ENCODE measurements at regions not wholly inside any gene's neighbourhood (a gene's known extent, or its start where the extent isn't known, plus 50 kb on each side); places are given as distances from the start of the nearest gene placed in this dataset.
"Not testable (repeated sequence)": the region's sequence is repeated elsewhere in the genome, so short reads cannot be mapped to it uniquely, and the experiment has no call there.

DNA sequence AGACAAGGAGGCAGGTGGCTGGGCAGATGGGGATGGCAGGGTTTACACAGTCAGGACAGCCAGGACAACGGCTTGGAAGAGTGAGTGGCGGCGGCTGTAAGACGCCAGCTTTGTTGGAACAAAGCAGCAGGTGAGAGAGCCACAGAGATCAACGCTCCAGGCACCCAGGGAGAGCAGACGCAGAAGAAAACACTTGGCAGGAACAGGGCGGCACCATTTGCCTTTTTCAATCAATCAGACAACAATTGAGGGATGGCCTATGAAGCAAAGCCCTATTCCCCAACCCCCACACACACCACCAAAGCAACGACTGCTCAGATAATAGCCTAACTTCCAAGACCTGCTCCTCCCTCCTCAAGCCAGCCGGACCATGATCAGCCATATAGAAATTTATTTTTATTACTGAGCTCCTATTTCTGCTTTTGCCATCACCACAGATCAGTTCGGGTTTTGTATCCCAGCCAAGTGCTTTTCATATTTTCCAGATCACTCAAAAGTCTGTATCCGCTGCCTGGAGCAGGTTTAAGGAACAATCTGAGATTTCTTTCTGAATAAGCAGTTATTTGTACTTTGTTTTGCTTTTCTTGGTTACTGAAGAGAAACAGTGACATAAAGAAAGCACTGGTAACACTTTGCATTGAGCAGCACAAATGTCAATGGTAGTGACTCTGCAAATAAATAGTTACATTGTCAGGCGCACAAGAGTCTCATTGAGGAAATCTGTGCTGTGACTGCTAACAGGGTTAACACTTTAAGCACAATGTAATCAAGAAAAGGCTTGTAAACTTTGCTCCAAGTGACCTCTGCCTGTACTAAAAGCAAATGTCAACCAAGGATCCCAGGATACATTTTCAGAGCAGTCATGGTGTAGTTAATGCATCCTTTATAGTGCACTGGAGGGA, 81.8 kb upstream of the RBPJ start:
- ATAC-seq (ENCODE audit: low read depth): no peak
- Mint-ChIP-seq H3K27ac (no peak overlapping the region), H3K4me3 (no peak overlapping the region), H3K4me1 (no peaks in the 10 kb centered on the region), H3K9me3 (no peaks in the 10 kb centered on the region), H3K36me3 (peaks cover 1% of the 10 kb centered on the region), H3K27me3 (peaks cover 7% of the 10 kb centered on the region)
- DNase-seq (ENCODE audit: low spot score in 2 of 2): no peak

- no peaks in the 10 kb centered on the region for H3K4me1 Mint-ChIP-seq
- DNase-seq (ENCODE audit: low spot score in 2 of 2) (no peak), ATAC-seq (ENCODE audit: low read depth) (no peak)
- H3K9me3 Mint-ChIP-seq: no peaks in the 10 kb centered on the region
- H3K36me3 Mint-ChIP-seq: peaks cover 1% of the 10 kb centered on the region
- no peak overlapping the region for H3K4me3 Mint-ChIP-seq
- H3K27me3 Mint-ChIP-seq: peaks cover 7% of the 10 kb centered on the region
- H3K27ac Mint-ChIP-seq: no peak overlapping the region
Measured at GRCh38 chr4:26239801-26240200, 81.0 kb upstream of the RBPJ start.

- DNase-seq (ENCODE audit: low spot score in 2 of 2) (no peak), ATAC-seq (ENCODE audit: low read depth) (no peak)
- Mint-ChIP-seq H3K4me3 (no peak overlapping the region), H3K9me3 (no peaks in the 10 kb centered on the region), H3K27me3 (peaks cover 7% of the 10 kb centered on the region), H3K36me3 (peaks cover 1% of the 10 kb centered on the region), H3K4me1 (no peaks in the 10 kb centered on the region), H3K27ac (no peak overlapping the region)
Measured at GRCh38 chr4:26241179-26241578, 79.6 kb upstream of the RBPJ start.

GRCh38 chr4:26242451-26242850, 78.4 kb upstream of the RBPJ start:
- Mint-ChIP-seq H3K27me3 (peaks cover 7% of the 10 kb centered on the region), H3K9me3 (no peaks in the 10 kb centered on the region), H3K36me3 (peaks cover 1% of the 10 kb centered on the region), H3K4me1 (no peaks in the 10 kb centered on the region), H3K4me3 (no peak overlapping the region), H3K27ac (no peak overlapping the region)
- DNase-seq (ENCODE audit: low spot score in 2 of 2) (no peak), ATAC-seq (ENCODE audit: low read depth) (no peak)

GRCh38 chr4:26244138-26244537, 76.7 kb upstream of the RBPJ start:
- H3K27me3 Mint-ChIP-seq; H3K4me3 Mint-ChIP-seq; H3K36me3 Mint-ChIP-seq; ATAC-seq (ENCODE audit: low read depth); H3K9me3 Mint-ChIP-seq; H3K4me1 Mint-ChIP-seq; H3K27ac Mint-ChIP-seq; DNase-seq (ENCODE audit: low spot score in 2 of 2): not testable (repeated sequence)

DNA sequence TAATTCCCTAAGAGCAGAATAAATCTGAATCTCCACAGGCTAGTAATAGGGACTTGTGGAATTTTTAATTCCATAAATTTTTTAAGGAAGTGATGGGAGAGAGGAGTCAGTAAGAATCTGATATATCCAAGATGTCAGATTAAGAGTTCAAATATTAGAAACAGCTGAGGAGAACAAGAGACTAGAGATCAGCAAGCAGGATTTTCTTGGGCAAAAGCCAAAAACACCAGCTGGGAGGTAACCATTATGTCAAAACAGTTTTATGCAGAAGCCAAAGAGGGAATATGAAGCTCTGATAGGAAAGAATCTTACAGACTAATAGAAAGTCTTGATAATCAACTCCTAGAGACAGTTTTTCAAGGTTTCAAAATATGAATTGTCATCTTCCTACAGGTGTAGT, 72.2 kb upstream of the RBPJ start:
- DNase-seq (ENCODE audit: low spot score in 2 of 2) (no peak), ATAC-seq (ENCODE audit: low read depth) (no peak)
- Mint-ChIP-seq H3K36me3 (no peaks in the 10 kb centered on the region), H3K4me1 (no peaks in the 10 kb centered on the region), H3K4me3 (no peak overlapping the region), H3K9me3 (no peaks in the 10 kb centered on the region), H3K27ac (no peak overlapping the region), H3K27me3 (peaks cover 1% of the 10 kb centered on the region)

DNA sequence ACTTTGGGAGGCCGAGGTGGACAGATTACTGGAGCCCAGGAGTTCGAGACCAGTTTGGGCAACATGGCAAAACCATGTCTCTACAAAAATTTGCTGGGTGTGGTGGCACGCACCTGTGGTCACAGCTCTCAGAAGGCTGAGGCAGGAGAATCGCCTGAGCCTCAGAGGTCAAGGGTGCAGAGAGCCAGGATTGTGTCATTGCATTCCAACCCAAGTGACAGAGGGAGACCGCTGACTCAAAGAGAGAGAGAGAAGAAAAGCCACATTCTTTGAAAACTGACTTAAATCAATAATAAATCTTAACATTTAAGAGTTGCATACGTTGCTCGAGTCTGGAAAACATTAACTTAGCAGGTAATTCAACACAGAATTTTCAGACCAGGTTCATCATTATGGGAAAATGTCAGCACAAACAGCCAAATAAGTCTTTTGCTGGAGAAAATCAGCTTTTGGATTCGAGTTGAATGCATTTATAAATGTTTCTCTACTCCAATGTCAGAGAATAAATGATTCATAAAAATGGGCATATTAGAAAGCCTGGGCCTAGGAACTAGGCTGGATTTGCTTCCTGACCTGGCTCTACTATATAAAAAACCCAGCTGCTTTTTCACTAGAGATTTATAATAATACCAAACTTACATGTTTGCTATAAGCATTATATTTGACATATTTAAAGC, 68.3 kb upstream of the RBPJ start:
- H3K4me1 Mint-ChIP-seq: no peaks in the 10 kb centered on the region
- no peak overlapping the region for H3K27ac Mint-ChIP-seq
- ATAC-seq (ENCODE audit: low read depth) (no peak), DNase-seq (ENCODE audit: low spot score in 2 of 2) (no peak)
- H3K4me3 Mint-ChIP-seq: no peak overlapping the region
- H3K27me3 Mint-ChIP-seq: peaks cover 3% of the 10 kb centered on the region
- no peaks in the 10 kb centered on the region for H3K36me3 Mint-ChIP-seq
- no peaks in the 10 kb centered on the region for H3K9me3 Mint-ChIP-seq

DNA sequence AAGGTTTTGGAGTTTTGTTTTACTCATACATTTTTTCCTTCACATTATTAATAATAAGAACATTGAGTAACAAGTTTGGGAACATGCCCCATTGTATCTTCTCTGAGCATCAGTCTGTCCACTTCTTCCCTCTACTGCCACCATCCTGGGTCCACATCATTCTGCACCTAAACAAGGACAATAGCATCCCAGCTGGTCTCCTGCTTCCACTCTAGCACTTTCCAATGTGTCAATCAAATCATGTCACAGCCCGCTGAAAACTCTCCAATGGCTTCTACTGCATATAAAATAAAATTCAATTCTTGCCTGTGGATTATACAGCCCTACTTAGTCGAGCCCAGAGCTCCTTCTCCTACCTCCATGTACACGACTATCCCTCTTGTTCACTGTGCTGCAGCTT, 66.8 kb upstream of the RBPJ start:
- Mint-ChIP-seq H3K27ac (no peak overlapping the region), H3K4me3 (no peak overlapping the region), H3K27me3 (peaks cover 3% of the 10 kb centered on the region), H3K4me1 (no peaks in the 10 kb centered on the region), H3K36me3 (no peaks in the 10 kb centered on the region), H3K9me3 (no peaks in the 10 kb centered on the region)
- ATAC-seq (ENCODE audit: low read depth): no peak
- no peak for DNase-seq (ENCODE audit: low spot score in 2 of 2)

GRCh38 chr4:26255989-26256388, 64.8 kb upstream of the RBPJ start:
- no peaks in the 10 kb centered on the region for H3K36me3 Mint-ChIP-seq
- DNase-seq (ENCODE audit: low spot score in 2 of 2) (no peak), ATAC-seq (ENCODE audit: low read depth) (no peak)
- no peak overlapping the region for H3K4me3 Mint-ChIP-seq
- H3K27ac Mint-ChIP-seq: no peak overlapping the region
- no peaks in the 10 kb centered on the region for H3K4me1 Mint-ChIP-seq
- H3K27me3 Mint-ChIP-seq: peaks cover 3% of the 10 kb centered on the region
- H3K9me3 Mint-ChIP-seq: peaks cover 3% of the 10 kb centered on the region

- not testable (repeated sequence) for DNase-seq (ENCODE audit: low spot score in 2 of 2); H3K4me3 Mint-ChIP-seq; H3K9me3 Mint-ChIP-seq; H3K4me1 Mint-ChIP-seq; ATAC-seq (ENCODE audit: low read depth); H3K27ac Mint-ChIP-seq; H3K36me3 Mint-ChIP-seq; H3K27me3 Mint-ChIP-seq
Measured at GRCh38 chr4:26257444-26257843, 63.4 kb upstream of the RBPJ start.

DNA sequence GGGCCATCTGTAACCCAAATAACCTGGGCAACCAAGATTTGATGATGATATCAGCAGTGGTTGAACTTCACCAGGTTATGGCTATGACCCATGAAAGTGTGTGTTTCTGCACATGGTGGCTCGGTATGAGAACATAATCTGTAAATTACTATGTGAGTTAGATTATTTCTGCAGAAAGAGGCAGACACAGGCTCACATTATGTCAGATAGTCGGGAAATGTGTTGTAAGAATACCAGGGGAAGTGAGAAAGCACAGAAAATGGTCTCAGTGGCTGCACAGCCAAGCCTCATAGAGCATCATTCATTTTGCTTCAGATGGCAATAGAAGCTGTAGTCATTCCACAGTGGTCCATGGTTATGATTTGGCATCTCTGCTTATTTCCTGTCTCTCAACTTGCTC, 63.0 kb upstream of the RBPJ start:
- ATAC-seq (ENCODE audit: low read depth) (no peak), DNase-seq (ENCODE audit: low spot score in 2 of 2) (no peak)
- Mint-ChIP-seq H3K27me3 (peaks cover 6% of the 10 kb centered on the region), H3K27ac (no peak overlapping the region), H3K4me3 (no peak overlapping the region), H3K4me1 (no peaks in the 10 kb centered on the region), H3K36me3 (no peaks in the 10 kb centered on the region), H3K9me3 (peaks cover 3% of the 10 kb centered on the region)

GRCh38 chr4:26260571-26260970, 60.2 kb upstream of the RBPJ start:
- Mint-ChIP-seq H3K4me3 (no peak overlapping the region), H3K9me3 (peaks cover 3% of the 10 kb centered on the region), H3K4me1 (no peaks in the 10 kb centered on the region), H3K27me3 (peaks cover 13% of the 10 kb centered on the region), H3K36me3 (no peaks in the 10 kb centered on the region), H3K27ac (no peak overlapping the region)
- ATAC-seq (ENCODE audit: low read depth): no peak
- no peak for DNase-seq (ENCODE audit: low spot score in 2 of 2)

GRCh38 chr4:26261405-26261804, 59.4 kb upstream of the RBPJ start:
- no peaks in the 10 kb centered on the region for H3K4me1 Mint-ChIP-seq
- no peaks in the 10 kb centered on the region for H3K36me3 Mint-ChIP-seq
- H3K27me3 Mint-ChIP-seq: peaks cover 12% of the 10 kb centered on the region
- no peak overlapping the region for H3K27ac Mint-ChIP-seq
- DNase-seq (ENCODE audit: low spot score in 2 of 2) (no peak), ATAC-seq (ENCODE audit: low read depth) (no peak)
- H3K4me3 Mint-ChIP-seq: no peak overlapping the region
- H3K9me3 Mint-ChIP-seq: peaks cover 3% of the 10 kb centered on the region

- H3K9me3 Mint-ChIP-seq: peaks cover 3% of the 10 kb centered on the region
- ATAC-seq (ENCODE audit: low read depth) (peak; percentile 44), DNase-seq (ENCODE audit: low spot score in 2 of 2) (no peak)
- no peaks in the 10 kb centered on the region for H3K36me3 Mint-ChIP-seq
- peaks cover 12% of the 10 kb centered on the region for H3K27me3 Mint-ChIP-seq
- H3K4me1 Mint-ChIP-seq: no peaks in the 10 kb centered on the region
- H3K4me3 Mint-ChIP-seq: no peak overlapping the region
- H3K27ac Mint-ChIP-seq: no peak overlapping the region
Measured at GRCh38 chr4:26263165-26263564, 57.6 kb upstream of the RBPJ start.

GRCh38 chr4:26264109-26264508, 56.7 kb upstream of the RBPJ start:
- no peak for ATAC-seq (ENCODE audit: low read depth)
- peaks cover 12% of the 10 kb centered on the region for H3K27me3 Mint-ChIP-seq
- peaks cover 3% of the 10 kb centered on the region for H3K9me3 Mint-ChIP-seq

More at GRCh38 chr4:26264109-26264508, 56.7 kb upstream of the RBPJ start:
- Mint-ChIP-seq H3K27ac (no peak overlapping the region), H3K36me3 (no peaks in the 10 kb centered on the region), H3K4me3 (no peak overlapping the region), H3K4me1 (no peaks in the 10 kb centered on the region)
- no peak for DNase-seq (ENCODE audit: low spot score in 2 of 2)
